HK-2 (cell line): ENCODE measurements at regions not wholly inside any gene's neighbourhood (a gene's known extent, or its start where the extent isn't known, plus 50 kb on each side); places are given as distances from the start of the nearest gene placed in this dataset.
A peak's percentile ranks its signal among the peaks of the same experiment; 100 is the strongest.
"Not testable (repeated sequence)": the region's sequence is repeated elsewhere in the genome, so short reads cannot be mapped to it uniquely, and the experiment has no call there.

Experiments
- DNase-seq: peaks from one replicate; pipeline ENCODE4 v3.0.0-alpha.2; 2018; ENCODE audit not compliant: unreplicated experiment

GRCh38 chr7:148514236-148514635 lies 76.3 kb upstream of the C7orf33 start:
- DNase-seq = no peak

GRCh38 chr7:148515237-148515636 lies 75.3 kb upstream of the C7orf33 start:
- no peak for DNase-seq

- no peak for DNase-seq
Observed at GRCh38 chr7:148515728-148516695, 74.6 kb upstream of the C7orf33 start.

- not testable (repeated sequence) for DNase-seq
Observed at GRCh38 chr7:148519386-148519785, 71.2 kb upstream of the C7orf33 start.

- no peak for DNase-seq
Observed at GRCh38 chr7:148521271-148521670, 69.3 kb upstream of the C7orf33 start.

GRCh38 chr7:148523550-148523949 lies 67.0 kb upstream of the C7orf33 start:
- no peak for DNase-seq

GRCh38 chr7:148524479-148525224 lies 65.9 kb upstream of the C7orf33 start:
- DNase-seq = no peak

- peak; percentile 48 for DNase-seq
Observed at GRCh38 chr7:148527717-148528168, 62.8 kb upstream of the C7orf33 start.

GRCh38 chr7:148535217-148535616 lies 55.3 kb upstream of the C7orf33 start:
- no peak for DNase-seq

GRCh38 chr7:148537435-148537834 lies 53.1 kb upstream of the C7orf33 start:
- DNase-seq = no peak

GRCh38 chr7:148540041-148540738 lies 50.4 kb upstream of the C7orf33 start:
- DNase-seq = peak; percentile 19
